Suprapubic skin (tissue), 4 donors: ENCODE measurements at regions not wholly inside any gene's neighbourhood (a gene's known extent, or its start where the extent isn't known, plus 50 kb on each side); places are given as distances from the start of the nearest gene placed in this dataset.

Source experiments
- EP300 ChIP-seq: sonication (generic); formaldehyde crosslinking; IDR thresholded peaks from one replicate; pipeline ENCODE4 v1.6.1; 2017; ENCODE audit warnings: antibody characterized with exemption
- POLR2A ChIP-seq, 2 donors: fragments of 450-650 bp; IDR thresholded peaks; one replicate each; pipeline ENCODE4 v1.6.1; 2017; ENCODE audit warnings: antibody characterized with exemption in 2 of 2, mild to moderate bottlenecking in 2 of 2, moderate library complexity in 2 of 2
- POLR2AphosphoS5 ChIP-seq, 3 donors: sonication (generic); formaldehyde crosslinking; IDR thresholded peaks; one replicate each; pipeline ENCODE4 v1.6.1; 2017; ENCODE audit warnings: antibody characterized with exemption in 3 of 3
- TF ChIP-seq, protein P1 (sequence below), 2 donors: fragments of 200-600 bp in 1 of 2; fragments of 450-650 bp in 1 of 2; sonication (generic) in 1 of 2; IDR thresholded peaks; one replicate each; pipeline ENCODE4 v1.5.1; 2016 to 2019; ENCODE audit warnings: antibody characterized with exemption in 2 of 2, mild to moderate bottlenecking in 1 of 2, moderate library complexity in 1 of 2

DNA sequence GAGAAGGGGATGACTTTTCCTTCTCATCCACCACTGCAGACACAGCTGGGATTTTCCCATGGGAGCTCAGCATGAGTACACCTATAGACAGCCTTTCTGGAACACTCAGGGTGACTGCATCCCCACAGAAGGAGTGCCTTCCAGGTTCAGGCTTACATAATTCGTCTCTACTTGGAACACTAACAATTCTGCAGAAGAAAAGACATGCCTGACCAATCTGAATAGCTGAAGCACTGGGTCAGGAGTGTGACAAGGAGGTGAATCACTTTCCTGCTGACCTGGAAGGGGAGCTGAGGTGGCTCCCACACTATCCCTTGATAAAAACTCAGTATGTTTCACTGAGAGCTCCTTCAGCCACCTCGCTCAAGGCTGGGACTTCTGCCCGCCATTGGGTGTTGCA is 425.3 kb downstream of the TLR4 start:
- no peak for TF ChIP-seq EP300
- TF ChIP-seq, protein P1, sequence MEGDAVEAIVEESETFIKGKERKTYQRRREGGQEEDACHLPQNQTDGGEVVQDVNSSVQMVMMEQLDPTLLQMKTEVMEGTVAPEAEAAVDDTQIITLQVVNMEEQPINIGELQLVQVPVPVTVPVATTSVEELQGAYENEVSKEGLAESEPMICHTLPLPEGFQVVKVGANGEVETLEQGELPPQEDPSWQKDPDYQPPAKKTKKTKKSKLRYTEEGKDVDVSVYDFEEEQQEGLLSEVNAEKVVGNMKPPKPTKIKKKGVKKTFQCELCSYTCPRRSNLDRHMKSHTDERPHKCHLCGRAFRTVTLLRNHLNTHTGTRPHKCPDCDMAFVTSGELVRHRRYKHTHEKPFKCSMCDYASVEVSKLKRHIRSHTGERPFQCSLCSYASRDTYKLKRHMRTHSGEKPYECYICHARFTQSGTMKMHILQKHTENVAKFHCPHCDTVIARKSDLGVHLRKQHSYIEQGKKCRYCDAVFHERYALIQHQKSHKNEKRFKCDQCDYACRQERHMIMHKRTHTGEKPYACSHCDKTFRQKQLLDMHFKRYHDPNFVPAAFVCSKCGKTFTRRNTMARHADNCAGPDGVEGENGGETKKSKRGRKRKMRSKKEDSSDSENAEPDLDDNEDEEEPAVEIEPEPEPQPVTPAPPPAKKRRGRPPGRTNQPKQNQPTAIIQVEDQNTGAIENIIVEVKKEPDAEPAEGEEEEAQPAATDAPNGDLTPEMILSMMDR (IDR thresholded peaks at IDR 0.05): no peak
- TF ChIP-seq POLR2A (IDR thresholded peaks at IDR 0.05): no peak
- no peak for TF ChIP-seq POLR2AphosphoS5 (IDR thresholded peaks at IDR 0.05)
